ACHN (cell line): ENCODE measurements at regions not wholly inside any gene's neighbourhood (a gene's known extent, or its start where the extent isn't known, plus 50 kb on each side); places are given as distances from the start of the nearest gene placed in this dataset.
"Not testable (repeated sequence)": the region's sequence is repeated elsewhere in the genome, so short reads cannot be mapped to it uniquely, and the experiment has no call there.

ENCODE experiments used
- DNase-seq: peaks from one replicate; pipeline ENCODE4 v3.0.0-alpha.2; 2015
- in situ Hi-C: cut with HindIII; loops from 2 replicates; pipeline ENCODE4 v1.10.0; 2017; ENCODE audit warnings: low sequenced_read_pairs, low pct_ligation_motif_present, low pct_unique_long_range_greater_than_20kb

DNA sequence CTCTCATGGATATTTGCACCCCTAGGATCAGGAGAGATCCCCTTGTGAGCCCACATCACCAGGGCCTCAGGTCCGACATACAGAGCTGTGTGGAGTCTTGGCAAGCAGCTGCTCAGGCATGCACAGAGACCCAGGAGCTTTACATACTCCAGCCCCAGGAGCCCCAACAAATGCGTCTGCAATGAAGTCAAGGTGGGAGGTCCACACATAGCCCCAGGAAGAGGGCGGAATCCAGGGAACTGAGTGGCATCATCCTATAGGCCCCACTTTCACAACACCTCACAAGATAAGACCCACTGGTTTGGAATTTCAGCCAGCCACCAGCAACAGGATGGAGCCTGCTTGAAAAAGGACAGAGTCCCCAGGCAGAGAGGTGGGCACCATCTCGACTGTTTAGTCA, 106.7 kb downstream of the LSMEM1 start:
- in situ Hi-C loops = no loop called here
- no peak for DNase-seq

DNA sequence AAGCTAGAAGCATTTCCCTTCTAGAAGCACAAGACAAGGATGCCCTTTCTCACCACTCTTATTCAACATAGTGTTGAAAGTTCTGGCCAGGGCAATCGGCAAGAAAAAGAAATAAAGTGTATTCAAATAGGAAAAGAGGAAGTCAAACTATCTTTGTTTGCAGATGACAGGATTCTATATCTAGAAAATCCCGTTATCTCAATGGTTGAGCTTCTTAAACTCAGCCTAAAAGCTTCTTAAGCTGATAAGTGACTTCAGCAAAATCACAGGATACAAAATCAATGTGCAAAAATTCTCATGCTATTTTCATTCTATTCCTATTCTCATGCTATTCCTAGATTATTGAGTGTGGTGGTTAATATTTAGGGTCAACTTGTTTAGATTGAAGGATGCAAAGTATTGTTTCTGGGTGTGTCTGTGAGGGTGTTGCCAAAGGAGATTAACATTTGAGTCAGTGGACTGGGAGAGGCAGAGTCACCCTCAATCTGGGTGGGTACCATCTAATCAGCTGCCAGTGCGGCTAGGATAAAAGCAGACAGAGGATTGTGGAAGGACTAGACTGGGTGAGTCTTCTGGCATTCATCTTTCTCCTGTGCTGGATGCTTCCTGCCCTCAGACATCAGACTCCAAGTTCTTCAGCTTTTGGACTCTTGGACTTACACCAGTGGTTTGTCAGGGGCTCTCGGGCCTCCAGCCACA, 111.9 kb downstream of the LSMEM1 start:
- in situ Hi-C loops, DNase-seq: not testable (repeated sequence)

DNA sequence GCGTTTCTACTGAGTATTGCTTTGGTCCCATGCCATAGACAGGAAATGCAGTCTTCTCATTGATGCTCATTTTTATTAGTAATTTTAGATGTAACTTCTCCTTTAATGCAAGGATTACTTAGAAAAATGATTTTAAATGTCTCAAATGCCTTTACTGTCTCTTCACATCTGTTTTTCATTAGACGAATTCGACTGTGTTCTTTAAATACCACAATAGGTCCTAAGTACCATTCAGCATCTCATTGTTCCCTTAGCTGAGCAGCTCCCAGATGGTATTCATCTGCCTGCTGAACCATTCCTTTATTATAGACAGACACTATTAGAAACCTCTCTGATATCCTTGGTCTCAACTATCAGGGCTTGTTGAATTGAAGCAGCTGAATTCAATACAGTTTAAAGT, 113.6 kb downstream of the LSMEM1 start:
- no peak for DNase-seq
- in situ Hi-C loops = no loop called here

DNA sequence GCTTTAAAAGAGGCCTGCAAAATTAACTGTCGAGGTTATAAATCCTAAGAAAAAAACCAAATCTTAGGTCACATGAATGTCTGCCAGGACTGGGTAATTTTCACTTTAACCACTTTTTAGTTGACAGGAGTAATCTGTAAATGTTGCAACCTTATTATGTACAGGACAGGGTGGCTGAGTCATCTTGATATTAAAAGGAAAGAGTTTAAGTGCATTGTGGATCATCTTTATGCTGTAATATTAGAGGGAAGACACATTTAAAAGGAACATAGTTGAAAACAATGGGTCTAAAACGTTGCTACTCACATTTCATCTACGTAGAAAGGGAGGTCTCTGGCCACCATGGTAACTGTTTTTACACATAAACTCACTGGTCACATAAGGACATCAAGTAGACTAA, 115.5 kb downstream of the LSMEM1 start:
- in situ Hi-C loops = no loop called here

DNA sequence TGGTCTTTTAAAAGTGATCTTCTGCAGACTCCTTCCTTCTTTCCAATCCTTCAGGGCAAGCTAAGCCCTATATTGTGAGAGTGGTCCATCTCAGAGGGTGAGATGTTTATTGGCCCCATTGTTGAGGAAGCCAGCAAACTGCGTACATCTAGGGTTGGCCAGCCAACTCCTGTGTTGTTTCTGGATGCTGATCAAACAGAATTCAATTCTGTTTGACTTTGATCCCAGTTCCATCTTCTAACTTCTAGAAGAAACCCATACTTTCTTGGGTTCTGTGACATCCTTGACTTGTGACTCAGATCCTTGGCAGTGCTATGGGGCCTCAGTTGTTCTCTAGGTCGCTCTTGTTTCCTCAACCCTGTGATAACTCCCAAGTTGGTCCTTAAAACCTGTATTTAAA, 116.2 kb downstream of the LSMEM1 start:
- in situ Hi-C loops = no loop called here
- DNase-seq = no peak

More for the DNA sequence above, 115.5 kb downstream of the LSMEM1 start:
- DNase-seq = no peak

DNA sequence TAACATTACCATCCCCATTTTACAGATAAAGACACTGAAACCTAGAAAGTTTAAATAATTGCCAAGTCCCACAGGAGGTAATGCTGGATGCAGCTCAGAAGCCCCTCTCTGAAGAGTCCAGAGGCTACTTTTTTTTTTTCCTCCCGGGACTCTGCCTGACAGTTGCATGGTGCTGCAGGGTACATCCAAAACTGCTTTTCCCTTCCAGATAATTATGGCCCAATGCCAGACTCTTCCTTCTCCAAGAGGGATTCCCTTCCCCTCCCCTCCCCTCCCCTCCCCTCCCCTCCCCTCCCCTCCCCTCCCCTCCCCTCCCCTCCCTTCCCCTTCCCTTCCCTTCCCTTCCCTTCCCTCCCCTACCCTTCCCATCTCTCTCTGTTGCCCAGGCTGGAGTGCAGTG, 122.9 kb downstream of the LSMEM1 start:
- in situ Hi-C loops = no loop called here
- DNase-seq = no peak

DNA sequence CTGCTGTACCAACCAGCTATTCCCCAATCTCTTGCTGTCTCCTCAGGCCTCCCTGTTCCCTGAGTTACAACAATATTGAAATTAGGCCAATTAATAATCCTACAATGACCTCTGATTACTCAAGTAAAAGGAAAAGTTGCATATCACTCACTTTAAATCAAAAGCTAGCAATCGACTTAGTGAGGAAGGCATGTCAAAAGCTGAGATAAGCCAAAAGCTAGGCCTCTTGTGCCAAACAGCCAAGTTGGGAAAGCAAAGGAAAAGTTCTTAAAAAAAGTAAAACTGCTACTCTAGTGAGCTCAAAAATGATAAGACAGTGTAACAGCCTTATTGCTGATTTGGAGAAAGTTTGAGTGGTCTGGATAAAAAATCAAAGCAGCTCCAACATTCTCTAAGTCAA, 129.8 kb downstream of the LSMEM1 start:
- DNase-seq = no peak
- in situ Hi-C loops = no loop called here

DNA sequence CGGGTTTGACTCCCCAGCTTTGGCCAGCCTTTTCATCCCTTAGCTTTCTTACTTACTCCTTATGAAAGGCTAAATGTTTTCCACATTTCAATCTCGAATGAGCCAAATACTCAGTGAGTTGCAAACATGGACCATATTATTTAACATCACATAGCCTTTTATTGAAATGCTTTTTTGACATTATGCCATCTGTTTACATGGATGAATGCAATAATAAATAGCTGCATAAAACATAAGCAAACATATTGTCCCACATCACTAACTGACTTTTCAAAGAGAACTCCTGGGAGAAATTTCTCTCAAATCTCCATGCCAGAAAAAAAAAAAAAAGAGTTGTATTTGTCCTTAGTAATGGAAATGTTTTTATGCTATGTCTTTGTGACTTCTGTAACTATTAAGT, 134.9 kb downstream of the LSMEM1 start:
- in situ Hi-C loops = no loop called here
- DNase-seq = no peak

DNA sequence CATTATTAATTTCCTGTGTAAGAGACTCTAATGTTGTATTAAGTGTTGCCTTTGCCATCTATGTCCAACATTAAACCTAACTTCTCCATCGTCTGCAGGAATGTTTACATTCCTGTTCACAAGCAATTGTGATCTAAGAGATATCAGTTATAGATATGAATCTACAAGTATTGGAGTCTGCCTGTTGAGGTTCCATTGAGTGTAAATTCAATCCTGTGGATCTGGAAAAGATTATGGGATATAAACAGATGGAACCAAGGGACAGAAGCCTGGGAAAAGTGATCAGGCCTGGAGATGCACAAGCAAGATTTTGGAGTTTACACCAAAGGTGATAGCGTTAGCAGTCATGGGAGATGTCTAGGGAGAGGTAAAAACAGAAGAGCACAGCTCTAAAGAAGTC, 135.5 kb downstream of the LSMEM1 start:
- DNase-seq = no peak
- in situ Hi-C loops = no loop called here

DNA sequence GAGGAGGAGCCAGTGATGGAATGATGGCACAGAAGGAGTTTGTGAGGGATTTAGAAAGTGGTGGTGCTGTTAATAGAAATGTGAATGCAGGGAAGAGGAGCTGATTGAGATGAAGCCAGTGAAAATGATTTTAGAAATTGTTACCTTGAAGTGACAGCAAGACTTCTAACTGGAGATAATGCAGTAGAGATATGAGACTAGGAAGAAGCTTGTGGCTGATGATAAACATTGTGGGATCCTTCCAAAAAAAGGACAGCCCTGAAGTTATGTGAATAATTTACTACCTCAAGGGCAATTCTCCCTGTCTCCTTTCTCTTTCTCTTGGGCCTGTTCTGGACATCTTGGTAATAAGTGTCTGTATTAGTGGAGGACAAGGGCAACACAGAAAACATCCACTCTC, 138.6 kb downstream of the LSMEM1 start:
- in situ Hi-C loops = no loop called here
- DNase-seq = no peak

DNA sequence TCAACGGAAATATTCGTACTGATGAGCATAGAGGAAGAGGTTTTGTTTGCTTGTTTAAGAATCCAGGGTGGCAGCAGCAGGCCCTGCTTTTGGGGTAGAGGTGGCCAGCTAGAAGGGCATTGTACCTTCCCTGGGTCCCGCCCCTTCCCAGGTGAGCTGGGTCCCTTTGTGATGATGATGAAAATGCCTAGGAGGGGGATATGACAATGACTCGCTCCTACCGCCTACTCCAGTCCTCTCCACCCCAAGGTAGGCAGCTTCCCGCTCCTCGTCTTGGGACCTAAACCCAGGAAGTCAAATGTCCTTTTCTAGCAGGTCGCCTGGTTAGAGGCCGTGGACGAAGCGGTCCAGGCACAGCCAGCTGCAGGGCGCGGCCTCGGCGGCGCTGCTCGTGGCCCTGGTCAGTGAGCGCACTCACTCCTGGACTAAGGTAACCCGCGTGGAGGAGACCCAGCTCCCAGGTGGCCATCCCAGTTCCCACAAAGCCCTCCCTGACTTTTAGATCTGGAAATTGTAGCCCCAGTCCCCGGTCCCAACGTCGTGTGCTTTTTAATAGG, 141.4 kb downstream of the LSMEM1 start:
- in situ Hi-C loops = no loop called here
- DNase-seq = no peak

DNA sequence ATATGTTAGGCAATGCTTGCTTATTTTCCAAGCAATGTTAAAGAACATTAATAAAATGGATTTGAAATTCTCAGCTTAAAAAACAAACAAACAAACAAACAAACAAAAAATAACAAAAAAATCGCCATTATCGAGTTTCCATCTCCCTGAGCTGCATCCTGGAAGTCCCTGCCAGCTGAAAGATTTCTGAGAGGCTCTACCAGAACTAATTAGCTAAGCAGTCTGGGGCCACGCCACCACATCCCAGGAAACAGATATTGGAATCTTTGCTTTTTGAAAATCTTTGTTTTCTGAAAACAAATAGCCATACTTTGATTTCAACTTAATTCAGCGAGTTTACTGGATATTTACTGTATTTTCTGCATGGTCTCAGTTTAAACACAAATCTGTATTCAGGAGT, 143.6 kb downstream of the LSMEM1 start:
- DNase-seq = no peak
- in situ Hi-C loops = no loop called here

DNA sequence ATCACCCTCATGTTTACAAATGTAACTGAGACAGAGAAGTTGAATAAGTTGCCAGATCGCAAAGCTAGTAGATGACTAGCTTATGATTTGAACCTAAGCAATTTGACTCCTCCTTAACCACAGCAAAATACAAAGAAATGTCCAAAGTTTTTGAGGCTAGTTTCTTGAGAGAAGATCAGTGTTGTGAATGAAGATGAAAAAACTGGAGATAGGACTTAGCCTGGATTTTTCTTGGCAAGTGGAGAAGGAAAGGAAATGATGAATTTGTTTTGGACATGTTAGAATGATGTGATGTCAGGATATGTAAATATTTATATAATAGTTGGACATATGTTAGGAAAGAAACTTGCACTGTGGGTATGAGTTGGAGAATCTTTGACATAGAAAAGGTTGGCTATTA, 149.8 kb downstream of the LSMEM1 start:
- in situ Hi-C loops = no loop called here
- no peak for DNase-seq

DNA sequence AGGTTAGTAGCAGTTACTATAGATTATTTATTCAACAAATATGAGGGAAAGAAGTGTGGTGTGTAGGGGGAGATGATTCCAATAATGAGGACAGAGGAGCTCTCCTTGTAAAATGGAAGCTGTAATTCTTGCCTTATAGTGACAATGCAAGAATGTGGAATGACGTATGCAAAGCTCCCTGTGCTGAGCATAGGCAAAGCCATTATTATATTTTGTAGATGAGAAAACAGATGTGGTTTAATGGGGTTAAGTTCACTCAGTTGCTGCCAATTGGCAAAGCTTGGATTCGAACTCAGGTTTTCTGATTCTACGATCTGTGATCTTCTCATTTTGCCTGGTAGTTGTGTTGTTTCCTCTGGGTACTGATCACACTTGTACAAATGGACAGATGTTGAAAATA, 153.3 kb downstream of the LSMEM1 start:
- in situ Hi-C loops = no loop called here
- DNase-seq = no peak

DNA sequence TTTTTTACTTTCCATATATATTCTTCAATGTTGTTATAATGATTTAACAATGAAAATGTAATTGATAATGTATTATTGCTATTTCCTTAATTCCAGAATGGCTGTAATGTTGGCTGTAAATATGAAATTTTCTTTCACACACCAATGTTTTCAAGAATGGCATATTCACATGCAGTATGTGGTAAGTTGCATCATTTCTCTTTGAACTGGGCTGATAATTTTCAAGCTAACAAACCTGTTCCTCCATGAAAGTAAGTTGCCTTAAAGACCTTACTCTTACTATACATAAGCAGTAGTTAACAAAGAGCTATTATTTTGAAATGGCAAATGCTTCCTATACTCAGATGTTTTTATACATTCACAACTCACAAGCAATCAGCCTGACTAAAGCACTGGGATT, 154.5 kb downstream of the TMEM168 start:
- DNase-seq = no peak
- in situ Hi-C loops = no loop called here

DNA sequence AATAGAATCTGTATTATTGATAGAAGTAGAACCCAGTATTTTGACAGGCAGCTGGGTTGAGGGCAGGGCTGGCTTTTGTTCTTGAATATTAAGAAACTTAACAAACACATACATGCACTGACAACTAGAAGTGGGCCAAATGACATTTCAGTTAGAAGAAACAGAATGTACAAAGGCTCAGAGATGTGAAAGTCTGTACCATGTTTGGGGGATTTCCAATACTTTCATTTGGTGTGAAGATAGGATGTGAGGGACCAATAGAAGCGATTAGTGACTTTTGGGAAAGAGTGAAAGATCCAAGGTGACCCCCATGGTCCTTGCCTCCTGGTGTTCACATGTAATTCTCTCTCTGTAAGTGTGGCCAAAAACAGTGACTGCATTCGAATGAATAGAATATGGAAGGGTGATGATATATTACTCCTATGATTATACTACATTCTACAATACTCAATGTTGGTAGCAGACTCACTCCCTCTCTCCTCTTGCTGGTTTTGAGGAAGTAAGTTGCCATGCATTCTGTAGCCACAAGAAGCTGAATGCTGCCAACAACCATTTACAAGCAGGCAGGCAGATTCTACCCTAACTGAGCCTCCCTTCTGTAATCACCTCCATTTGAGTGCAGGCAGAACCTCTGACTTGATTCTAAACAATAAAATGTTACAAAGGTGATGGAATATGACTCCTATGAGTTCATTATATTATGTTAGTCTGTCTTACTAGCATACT, 151.4 kb downstream of the TMEM168 start:
- in situ Hi-C loops = no loop called here

DNA sequence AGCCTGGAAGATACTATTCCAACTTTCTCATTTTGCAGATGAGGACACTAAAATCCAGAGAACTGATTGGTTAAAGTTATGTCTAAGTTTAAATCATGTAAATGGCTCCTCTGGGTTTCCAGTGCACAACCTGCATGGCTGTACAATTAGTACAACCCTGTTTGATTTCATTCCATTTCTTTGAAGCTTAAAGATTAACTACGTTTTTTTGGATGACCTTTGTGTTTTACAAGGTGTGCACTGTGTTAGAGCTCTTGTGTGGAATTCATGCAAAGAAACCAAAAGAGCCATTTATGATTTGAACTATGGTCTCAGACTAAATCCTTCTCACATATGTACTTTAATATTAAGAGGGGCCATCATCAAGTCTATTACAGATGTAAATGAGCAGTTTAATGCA, 149.5 kb downstream of the TMEM168 start:
- in situ Hi-C loops = no loop called here
- DNase-seq = no peak

More for the DNA sequence above, 151.4 kb downstream of the TMEM168 start:
- no peak for DNase-seq

DNA sequence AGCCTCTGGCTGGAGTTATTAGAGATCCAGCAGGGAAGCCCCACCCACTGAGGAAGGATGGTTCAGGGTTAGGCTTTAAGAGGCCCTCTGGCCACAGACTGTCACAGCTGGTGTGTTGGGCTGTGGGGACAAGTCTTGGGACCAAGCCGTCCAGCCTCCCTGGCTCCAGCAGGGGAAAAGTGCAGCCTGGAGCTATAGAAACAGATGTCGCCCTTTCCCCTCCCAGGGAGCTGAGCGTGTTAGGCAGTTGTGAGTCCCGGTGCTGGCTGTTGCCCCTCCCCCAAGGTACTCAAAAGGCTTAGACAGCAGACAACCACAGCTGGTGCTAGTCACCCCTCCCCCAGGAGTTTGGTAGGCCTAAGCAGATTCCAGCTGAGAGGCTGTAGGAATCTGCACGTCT, 143.4 kb downstream of the TMEM168 start:
- in situ Hi-C loops = no loop called here
- no peak for DNase-seq

DNA sequence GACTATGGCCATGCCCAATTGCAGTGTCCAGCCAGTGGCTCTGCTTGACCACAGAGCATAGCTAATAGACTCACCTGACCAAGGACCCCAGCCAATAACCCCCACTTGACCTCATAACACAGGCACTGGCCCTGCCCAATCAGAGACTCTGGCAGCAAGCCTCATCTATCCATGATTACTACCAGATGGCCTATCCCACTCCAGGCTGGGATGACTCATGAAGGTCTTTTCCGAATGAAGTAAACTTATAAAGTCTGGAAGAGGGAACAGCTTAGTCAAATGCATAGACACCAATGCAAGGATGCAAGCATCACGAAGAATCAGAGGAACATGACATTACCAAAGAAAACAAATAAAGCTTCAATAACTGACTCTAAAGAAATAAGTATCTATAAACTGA, 141.4 kb downstream of the TMEM168 start:
- in situ Hi-C loops = no loop called here
- DNase-seq = no peak

DNA sequence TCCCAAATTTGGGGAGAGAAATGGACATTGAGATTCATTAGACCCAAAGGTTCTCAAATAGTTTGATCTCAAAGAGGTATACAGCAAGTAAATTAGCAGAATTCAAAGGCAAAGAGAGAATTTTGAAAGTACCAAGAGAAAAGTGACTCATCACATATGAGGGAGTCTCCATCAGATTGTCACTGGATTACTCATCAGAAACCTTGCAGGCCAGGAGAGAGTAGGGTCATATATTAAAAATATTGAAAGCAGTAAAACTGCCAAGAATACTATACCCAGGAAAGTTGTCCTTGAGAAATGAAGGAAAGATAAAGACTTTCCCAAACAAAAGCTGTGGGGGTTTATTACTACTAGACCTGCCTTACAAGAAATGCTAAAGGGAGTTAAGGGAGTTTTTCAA, 140.6 kb downstream of the TMEM168 start:
- in situ Hi-C loops = no loop called here
- no peak for DNase-seq
